PC-9 (cell line): ENCODE measurements at regions not wholly inside any gene's neighbourhood (a gene's known extent, or its start where the extent isn't known, plus 50 kb on each side); places are given as distances from the start of the nearest gene placed in this dataset.

Source experiments
- CTCF ChIP-seq: fragments of 200-600 bp; sonication (generic); conservative IDR thresholded peaks from 2 replicates; pipeline ENCODE4 v1.6.1; 2017; ENCODE audit warnings: mixed run types, antibody characterized with exemption, mild to moderate bottlenecking, moderate library complexity
- EZH2 ChIP-seq: fragments of 200-600 bp; sonication (generic); IDR thresholded peaks from 2 replicates; pipeline ENCODE4 v1.8.0; 2017; ENCODE audit warnings: antibody characterized with exemption, low read depth

DNA sequence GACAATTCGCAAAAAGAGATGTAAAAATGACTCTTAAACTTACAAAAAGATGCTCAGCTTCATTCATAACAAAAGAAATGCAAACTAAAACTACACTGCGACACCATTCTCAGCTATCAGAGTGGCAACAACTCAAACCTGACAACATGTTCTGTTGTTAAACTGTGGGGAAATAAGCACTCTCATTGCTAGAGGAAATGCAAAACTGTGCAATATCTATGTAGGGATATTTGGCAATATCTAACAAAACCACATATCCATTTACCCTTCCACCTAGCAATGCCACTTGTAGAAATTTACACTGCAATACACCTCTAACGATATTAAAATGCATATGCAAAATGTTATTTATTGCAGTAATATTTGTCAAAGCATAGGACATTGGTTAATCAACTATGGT is 78.3 kb upstream of the EGFL6 start:
- TF ChIP-seq CTCF = no peak
- no peak for TF ChIP-seq EZH2
